DND-41 (cell line): ENCODE measurements at regions not wholly inside any gene's neighbourhood (a gene's known extent, or its start where the extent isn't known, plus 50 kb on each side); places are given as distances from the start of the nearest gene placed in this dataset.

Experiments used
- ATAC-seq: fragments of 200-7000 bp; cut with Tn5 transposase; 3 replicates; pipeline ENCODE4 v1.9.1; 2021; ENCODE audit warnings: low read depth; ENCODE audit not compliant: insufficient read depth
- DNase-seq: peaks from one replicate; pipeline ENCODE4 v3.0.0-alpha.2; 2020
- H2AFZ ChIP-seq: 2 replicates; pipeline ENCODE4 v1.6.0; 2012; ENCODE audit warnings: low read depth, low read length
- H3K27ac ChIP-seq: 2 replicates; pipeline ENCODE4 v1.5.1; 2012; ENCODE audit warnings: low read length, inconsistent platforms
- H3K27me3 ChIP-seq: fragments of 200-600 bp; sonication (generic); 2 replicates; pipeline ENCODE4 v1.6.0; 2012; ENCODE audit warnings: low read length, mild to moderate bottlenecking, inconsistent platforms; ENCODE audit not compliant: insufficient read depth, poor library complexity
- H3K36me3 ChIP-seq: 2 replicates; pipeline ENCODE4 v1.5.1; 2012; ENCODE audit warnings: low read length, inconsistent platforms; ENCODE audit not compliant: insufficient read depth
- H3K4me1 ChIP-seq: 2 replicates; pipeline ENCODE4 v1.5.1; 2012; ENCODE audit warnings: mild to moderate bottlenecking, low read length; ENCODE audit not compliant: insufficient read depth
- H3K4me2 ChIP-seq: 2 replicates; pipeline ENCODE4 v1.6.0; 2012; ENCODE audit warnings: mild to moderate bottlenecking, moderate library complexity, low read length, inconsistent platforms; ENCODE audit not compliant: insufficient read depth
- H3K4me3 ChIP-seq, 2 experiments: fragments of 200-600 bp in 1 of 2; shearing (Covaris generic) in 1 of 2; 2 replicates each; pipeline ENCODE4 v1.5.1; 2012 to 2016; ENCODE audit warnings: inconsistent platforms in 2 of 2, low read length in 2 of 2, mild to moderate bottlenecking in 2 of 2, low read depth in 1 of 2, moderate library complexity in 1 of 2
- H3K79me2 ChIP-seq: 2 replicates; pipeline ENCODE4 v1.6.0; 2012; ENCODE audit warnings: low read length, inconsistent platforms; ENCODE audit not compliant: insufficient read depth
- H3K9ac ChIP-seq: 2 replicates; pipeline ENCODE4 v1.6.0; 2012; ENCODE audit warnings: low read depth, mild to moderate bottlenecking, inconsistent platforms, low read length, moderate library complexity
- H3K9me3 ChIP-seq: 2 replicates; pipeline ENCODE4 v1.5.1; 2012; ENCODE audit warnings: low read length, moderate library complexity, mild to moderate bottlenecking, inconsistent platforms; ENCODE audit not compliant: insufficient read depth, severe bottlenecking
- H4K20me1 ChIP-seq: 2 replicates; pipeline ENCODE4 v1.6.0; 2012; ENCODE audit warnings: low read length; ENCODE audit not compliant: insufficient read depth
- CTCF ChIP-seq: IDR thresholded peaks from 2 replicates; pipeline ENCODE4 v1.5.1; 2012; ENCODE audit warnings: borderline replicate concordance, low read length, moderate library complexity, mild to moderate bottlenecking; ENCODE audit not compliant: poor library complexity, severe bottlenecking; ENCODE audit errors: extremely low read depth
- EZH2 ChIP-seq: IDR thresholded peaks from 3 replicates; pipeline ENCODE4 v1.6.1; 2012; ENCODE audit warnings: borderline replicate concordance, low read depth, mild to moderate bottlenecking, moderate library complexity, low read length, inconsistent platforms; ENCODE audit not compliant: severe bottlenecking

GRCh38 chr6:14658030-14658429 is 540.5 kb downstream of the CD83 start:
- ATAC-seq, result no peak

DNA sequence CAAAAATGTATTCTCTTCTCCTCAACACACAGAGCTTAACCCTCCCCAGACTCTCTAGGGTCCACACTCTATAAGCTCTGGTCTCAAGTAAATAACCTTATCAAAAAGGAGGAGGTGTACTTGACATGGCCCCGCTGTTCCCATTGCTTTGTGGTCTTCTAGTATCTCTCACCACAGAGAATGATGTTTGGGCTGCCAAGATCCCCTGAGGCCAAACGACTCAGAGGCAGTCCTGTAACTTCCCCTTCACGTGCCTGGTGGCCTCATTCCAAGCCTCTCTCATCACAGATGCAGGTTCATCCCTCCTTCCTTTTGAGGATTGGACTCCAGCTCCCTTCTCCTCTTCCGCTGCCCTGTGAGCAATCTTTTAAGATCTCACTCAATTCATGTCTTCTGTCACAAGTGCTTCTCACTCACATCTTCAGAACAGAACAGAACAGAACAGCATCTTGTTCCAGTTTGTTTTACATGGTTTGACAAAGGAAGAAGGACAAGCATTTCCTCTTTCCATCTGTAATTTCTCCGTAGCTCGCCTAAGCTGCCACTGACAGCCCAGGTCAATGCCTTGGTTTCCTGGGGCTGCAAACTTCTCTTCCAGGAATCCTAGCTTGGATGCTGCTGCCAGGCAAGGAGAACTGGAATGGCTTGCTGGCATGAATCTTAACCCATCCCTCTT is 541.5 kb downstream of the CD83 start:
- Histone ChIP-seq H3K4me3 (no peak overlapping the region), H3K4me1 (peaks cover 76% of the 10 kb centered on the region), H3K36me3 (no peaks in the 10 kb centered on the region), H3K9ac (no peak overlapping the region), H3K27me3 (no peaks in the 10 kb centered on the region), H3K4me2 (no peak overlapping the region), H3K79me2 (no peaks in the 10 kb centered on the region), H4K20me1 (no peaks in the 10 kb centered on the region), H3K9me3 (no peaks in the 10 kb centered on the region), H2AFZ (no peak overlapping the region), H3K27ac (no peak overlapping the region)
- TF ChIP-seq EZH2, result no peak
- no peak for TF ChIP-seq CTCF
- DNase-seq, result peak; percentile 32
- peak; percentile 65; the same call in 2 of the 3 replicates for ATAC-seq

More at GRCh38 chr6:14658030-14658429, 540.5 kb downstream of the CD83 start:
- TF ChIP-seq EZH2, result no peak
- no peak for TF ChIP-seq CTCF
- Histone ChIP-seq H3K4me1 (peaks cover 67% of the 10 kb centered on the region), H3K9me3 (no peaks in the 10 kb centered on the region), H3K9ac (no peak overlapping the region), H2AFZ (no peak overlapping the region), H3K4me3 (no peak overlapping the region), H3K36me3 (no peaks in the 10 kb centered on the region), H3K27me3 (no peaks in the 10 kb centered on the region), H3K27ac (no peak overlapping the region), H3K79me2 (no peaks in the 10 kb centered on the region), H4K20me1 (no peaks in the 10 kb centered on the region), H3K4me2 (no peak overlapping the region)
- DNase-seq, result no peak

- no peak for ATAC-seq
- Histone ChIP-seq H3K27me3 (no peaks in the 10 kb centered on the region), H3K9ac (no peak overlapping the region), H4K20me1 (no peaks in the 10 kb centered on the region), H3K4me3 (no peak overlapping the region), H3K36me3 (no peaks in the 10 kb centered on the region), H3K79me2 (no peaks in the 10 kb centered on the region), H2AFZ (no peak overlapping the region), H3K9me3 (no peaks in the 10 kb centered on the region), H3K4me1 (peaks cover 85% of the 10 kb centered on the region), H3K4me2 (no peak overlapping the region), H3K27ac (no peak overlapping the region)
- no peak for DNase-seq
- TF ChIP-seq EZH2 (no peak), CTCF (no peak)
These were observed 542.3 kb downstream of the CD83 start for GRCh38 chr6:14659841-14660240.
